ENCODE measurements at regions not wholly inside any gene's neighbourhood (a gene's known extent, or its start where the extent isn't known, plus 50 kb on each side); places are given as distances from the start of the nearest gene placed in this dataset.
"Not testable (repeated sequence)": the region's sequence is repeated elsewhere in the genome, so short reads cannot be mapped to it uniquely, and the experiment has no call there.

DNA sequence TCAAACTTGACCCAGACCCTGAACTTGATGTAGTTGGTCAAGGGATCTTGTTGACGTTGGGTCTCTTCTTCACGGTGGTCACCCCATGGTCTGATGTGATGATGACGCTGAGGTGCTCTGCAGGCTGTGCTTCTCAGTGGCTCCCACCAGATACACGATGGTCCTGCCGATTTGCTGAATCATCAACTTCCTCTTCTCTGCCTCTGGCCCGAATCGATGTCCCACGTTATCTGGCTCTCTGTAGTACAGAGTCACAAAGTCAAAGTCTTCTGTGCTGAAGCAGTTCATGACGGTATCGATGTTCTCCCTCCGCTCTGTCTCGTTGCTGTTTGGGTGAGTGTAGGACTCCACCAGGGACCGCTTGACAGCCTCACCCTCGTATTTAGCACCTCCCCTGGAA lies 58.5 kb upstream of the ZNF195 start:
- H3K4me2 ChIP-seq (ENCODE audit: control insufficient read depth, insufficient read depth); in situ Hi-C loops (cut with MboI); FAIRE-seq: not testable (repeated sequence)

DNA sequence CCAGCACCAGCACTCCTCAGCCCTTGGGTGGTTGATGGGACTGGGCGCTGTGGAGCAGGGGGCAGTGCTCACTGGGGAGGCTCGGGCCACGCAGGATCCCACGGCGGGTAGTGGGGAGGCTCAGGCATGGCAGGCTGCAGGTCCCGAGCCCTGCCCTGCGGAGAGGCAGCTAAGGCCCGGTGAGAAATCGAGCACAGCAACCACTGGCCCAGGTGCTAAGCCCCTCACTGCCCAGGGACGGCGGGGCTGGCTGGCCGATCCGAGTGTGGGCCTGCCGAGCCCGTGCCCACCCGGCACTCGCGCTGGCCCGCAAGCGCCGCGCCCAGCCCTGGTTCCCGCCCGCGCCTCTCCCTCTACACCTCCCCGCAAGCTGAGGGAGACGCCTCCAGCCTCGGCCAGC lies 56.0 kb upstream of the ZNF195 start:
- H3K9ac ChIP-seq (ENCODE audit: control insufficient read depth, insufficient read depth, low read length), result no peak overlapping the region
- POLR2A ChIA-PET, result no interaction called here
- intact Hi-C loops (cut with micrococcal nuclease; ENCODE audit: unreplicated experiment) (no loop called here), in situ Hi-C loops (cut with MboI) (no loop called here)
- SMC1A ChIA-PET (ENCODE audit: uncharacterized antibody, unreplicated experiment), result no interaction called here
- no peak for TF ChIP-seq POLR2AphosphoS5 (IDR thresholded peaks at IDR 0.05; ENCODE audit: low read length)
- no peak for TF ChIP-seq NBN (IDR thresholded peaks at IDR 0.05)
- TF ChIP-seq, protein P1, sequence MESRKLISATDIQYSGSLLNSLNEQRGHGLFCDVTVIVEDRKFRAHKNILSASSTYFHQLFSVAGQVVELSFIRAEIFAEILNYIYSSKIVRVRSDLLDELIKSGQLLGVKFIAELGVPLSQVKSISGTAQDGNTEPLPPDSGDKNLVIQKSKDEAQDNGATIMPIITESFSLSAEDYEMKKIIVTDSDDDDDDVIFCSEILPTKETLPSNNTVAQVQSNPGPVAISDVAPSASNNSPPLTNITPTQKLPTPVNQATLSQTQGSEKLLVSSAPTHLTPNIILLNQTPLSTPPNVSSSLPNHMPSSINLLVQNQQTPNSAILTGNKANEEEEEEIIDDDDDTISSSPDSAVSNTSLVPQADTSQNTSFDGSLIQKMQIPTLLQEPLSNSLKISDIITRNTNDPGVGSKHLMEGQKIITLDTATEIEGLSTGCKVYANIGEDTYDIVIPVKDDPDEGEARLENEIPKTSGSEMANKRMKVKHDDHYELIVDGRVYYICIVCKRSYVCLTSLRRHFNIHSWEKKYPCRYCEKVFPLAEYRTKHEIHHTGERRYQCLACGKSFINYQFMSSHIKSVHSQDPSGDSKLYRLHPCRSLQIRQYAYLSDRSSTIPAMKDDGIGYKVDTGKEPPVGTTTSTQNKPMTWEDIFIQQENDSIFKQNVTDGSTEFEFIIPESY (IDR thresholded peaks at IDR 0.05), result no peak
- TF ChIP-seq MXI1 (IDR thresholded peaks at IDR 0.05; ENCODE audit: low read depth, low read length), result no peak
- H4K20me1 ChIP-seq (ENCODE audit: control insufficient read depth, insufficient read depth), result no peaks in the 10 kb centered on the region
- RAD21 ChIA-PET (ENCODE audit: unreplicated experiment), result interaction anchor here (0.8 kb wide), 1 partner anchor 17 kb away, joined by 3 read pairs; no protein-coding TSS in a partner anchor
- no peaks in the 10 kb centered on the region for H3K79me2 ChIP-seq (ENCODE audit: control insufficient read depth, insufficient read depth, low read length)
- no peak overlapping the region for H3K27ac ChIP-seq (ENCODE audit: control insufficient read depth, insufficient read depth)
- BruUV-seq (replicated peaks), result no TSS peak
- H3K9me3 ChIP-seq (replicated peaks; ENCODE audit: control insufficient read depth, insufficient read depth, low read length), result no peaks in the 10 kb centered on the region
- FAIRE-seq, result no peak
- no peak overlapping the region for H3K4me3 ChIP-seq
- WGBS (ENCODE audit: insufficient coverage, insufficient replicate concordance, low lambda C conversion rate, missing lambda C conversion rate), result 73% methylated on average over 27 of the region's 28 CpGs
- ATAC-seq, result no peak
- H3K36me3 ChIP-seq (ENCODE audit: control insufficient read depth in 2 of 2, insufficient read depth in 2 of 2, low read length in 1 of 2), result no peaks in the 10 kb centered on the region
- H3K4me1 ChIP-seq (ENCODE audit: control insufficient read depth, insufficient read depth, low read length), result no peaks in the 10 kb centered on the region
- no peak overlapping the region for H2AFZ ChIP-seq (ENCODE audit: control insufficient read depth, low read depth, low read length)
- CTCF ChIA-PET, result no interaction called here
- no peak overlapping the region for H3K4me2 ChIP-seq (ENCODE audit: control insufficient read depth, insufficient read depth)
- DNase-seq (ENCODE audit: low read depth, low spot score), result no peak
- H3K27me3 ChIP-seq (replicated peaks in 1 of 2; ENCODE audit: control insufficient read depth in 2 of 2, insufficient read depth in 2 of 2, low read length in 1 of 2), result no peaks in the 10 kb centered on the region

More for the DNA sequence above, 58.5 kb upstream of the ZNF195 start:
- H3K27me3 ChIP-seq (replicated peaks in 1 of 2; ENCODE audit: control insufficient read depth in 2 of 2, insufficient read depth in 2 of 2, low read length in 1 of 2); H3K4me1 ChIP-seq (ENCODE audit: control insufficient read depth, insufficient read depth, low read length); H3K27ac ChIP-seq (ENCODE audit: control insufficient read depth, insufficient read depth); H3K79me2 ChIP-seq (ENCODE audit: control insufficient read depth, insufficient read depth, low read length); SMC1A ChIA-PET (ENCODE audit: uncharacterized antibody, unreplicated experiment); ATAC-seq; H4K20me1 ChIP-seq (ENCODE audit: control insufficient read depth, insufficient read depth); DNase-seq (ENCODE audit: low read depth, low spot score); H3K36me3 ChIP-seq (ENCODE audit: control insufficient read depth in 2 of 2, insufficient read depth in 2 of 2, low read length in 1 of 2); RAD21 ChIA-PET (ENCODE audit: unreplicated experiment); H2AFZ ChIP-seq (ENCODE audit: control insufficient read depth, low read depth, low read length); CTCF ChIA-PET; H3K9ac ChIP-seq (ENCODE audit: control insufficient read depth, insufficient read depth, low read length); BruUV-seq (replicated peaks); H3K4me3 ChIP-seq; intact Hi-C loops (cut with micrococcal nuclease; ENCODE audit: unreplicated experiment); H3K9me3 ChIP-seq (replicated peaks; ENCODE audit: control insufficient read depth, insufficient read depth, low read length); POLR2A ChIA-PET: not testable (repeated sequence)
- 40% methylated on average over 13 of the region's 14 CpGs for WGBS (ENCODE audit: insufficient coverage, insufficient replicate concordance, low lambda C conversion rate, missing lambda C conversion rate)

DNA sequence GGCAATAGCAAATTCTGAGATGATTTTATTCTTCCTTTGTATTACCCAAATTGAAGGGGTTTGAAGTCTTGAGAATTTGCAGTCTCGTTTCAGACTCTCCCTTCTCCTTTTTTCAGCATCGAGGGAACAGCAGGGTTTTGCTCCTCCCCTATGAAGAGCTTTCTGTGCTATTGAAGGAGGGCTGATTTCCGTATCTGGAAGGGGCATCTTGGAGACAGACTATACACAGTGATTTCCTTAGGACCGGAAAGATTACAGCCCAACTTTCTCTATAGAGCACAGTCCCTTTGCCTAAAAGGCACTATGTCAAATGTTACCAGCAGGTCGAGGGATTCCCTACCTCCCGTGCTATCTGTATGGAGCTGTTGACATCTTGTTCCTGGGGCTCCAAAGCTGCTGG lies 50.2 kb upstream of the ZNF195 start:
- H3K4me3 ChIP-seq; ATAC-seq; H3K4me1 ChIP-seq (ENCODE audit: control insufficient read depth, insufficient read depth, low read length); FAIRE-seq; DNase-seq (ENCODE audit: low read depth, low spot score); H2AFZ ChIP-seq (ENCODE audit: control insufficient read depth, low read depth, low read length); H4K20me1 ChIP-seq (ENCODE audit: control insufficient read depth, insufficient read depth); SMC1A ChIA-PET (ENCODE audit: uncharacterized antibody, unreplicated experiment); in situ Hi-C loops (cut with MboI); BruUV-seq (replicated peaks); H3K4me2 ChIP-seq (ENCODE audit: control insufficient read depth, insufficient read depth); POLR2A ChIA-PET; H3K9me3 ChIP-seq (replicated peaks; ENCODE audit: control insufficient read depth, insufficient read depth, low read length); H3K27me3 ChIP-seq (replicated peaks in 1 of 2; ENCODE audit: control insufficient read depth in 2 of 2, insufficient read depth in 2 of 2, low read length in 1 of 2); H3K9ac ChIP-seq (ENCODE audit: control insufficient read depth, insufficient read depth, low read length); H3K36me3 ChIP-seq (ENCODE audit: control insufficient read depth in 2 of 2, insufficient read depth in 2 of 2, low read length in 1 of 2); H3K27ac ChIP-seq (ENCODE audit: control insufficient read depth, insufficient read depth); CTCF ChIA-PET; intact Hi-C loops (cut with micrococcal nuclease; ENCODE audit: unreplicated experiment); H3K79me2 ChIP-seq (ENCODE audit: control insufficient read depth, insufficient read depth, low read length); RAD21 ChIA-PET (ENCODE audit: unreplicated experiment): not testable (repeated sequence)
- WGBS (ENCODE audit: insufficient coverage, insufficient replicate concordance, low lambda C conversion rate, missing lambda C conversion rate), result 14% methylated on average over 6 of the region's 6 CpGs
